ENCODE measurements at regions not wholly inside any gene's neighbourhood (a gene's known extent, or its start where the extent isn't known, plus 50 kb on each side); places are given as distances from the start of the nearest gene placed in this dataset.

DNA sequence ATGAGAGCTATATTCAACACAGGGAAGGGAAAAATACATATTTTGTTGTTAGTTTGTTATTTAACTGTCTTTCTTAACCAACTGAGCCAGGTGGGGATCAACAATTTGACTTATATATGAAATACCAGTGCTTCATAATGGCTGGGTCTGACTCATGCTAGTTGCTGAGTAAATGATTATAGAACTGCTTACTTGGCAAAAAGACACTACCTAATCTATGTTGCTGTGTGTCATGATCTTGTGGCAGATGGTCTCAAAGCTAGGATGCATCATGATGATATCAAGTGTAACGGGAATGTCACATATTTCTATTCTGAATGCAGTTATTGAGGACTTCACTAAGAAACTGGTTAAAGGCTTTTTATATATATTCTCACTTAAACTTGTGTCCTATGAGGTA is 727.4 kb upstream of the SLITRK1 start:
- TF ChIP-seq, protein P1, sequence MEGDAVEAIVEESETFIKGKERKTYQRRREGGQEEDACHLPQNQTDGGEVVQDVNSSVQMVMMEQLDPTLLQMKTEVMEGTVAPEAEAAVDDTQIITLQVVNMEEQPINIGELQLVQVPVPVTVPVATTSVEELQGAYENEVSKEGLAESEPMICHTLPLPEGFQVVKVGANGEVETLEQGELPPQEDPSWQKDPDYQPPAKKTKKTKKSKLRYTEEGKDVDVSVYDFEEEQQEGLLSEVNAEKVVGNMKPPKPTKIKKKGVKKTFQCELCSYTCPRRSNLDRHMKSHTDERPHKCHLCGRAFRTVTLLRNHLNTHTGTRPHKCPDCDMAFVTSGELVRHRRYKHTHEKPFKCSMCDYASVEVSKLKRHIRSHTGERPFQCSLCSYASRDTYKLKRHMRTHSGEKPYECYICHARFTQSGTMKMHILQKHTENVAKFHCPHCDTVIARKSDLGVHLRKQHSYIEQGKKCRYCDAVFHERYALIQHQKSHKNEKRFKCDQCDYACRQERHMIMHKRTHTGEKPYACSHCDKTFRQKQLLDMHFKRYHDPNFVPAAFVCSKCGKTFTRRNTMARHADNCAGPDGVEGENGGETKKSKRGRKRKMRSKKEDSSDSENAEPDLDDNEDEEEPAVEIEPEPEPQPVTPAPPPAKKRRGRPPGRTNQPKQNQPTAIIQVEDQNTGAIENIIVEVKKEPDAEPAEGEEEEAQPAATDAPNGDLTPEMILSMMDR (IDR thresholded peaks at IDR 0.05) = no peak
- TF ChIP-seq EP300 (IDR thresholded peaks at IDR 0.05) = no peak

Data from tibial nerve (tissue), 4 donors.